ENCODE measurements at regions not wholly inside any gene's neighbourhood (a gene's known extent, or its start where the extent isn't known, plus 50 kb on each side); places are given as distances from the start of the nearest gene placed in this dataset.

DNA sequence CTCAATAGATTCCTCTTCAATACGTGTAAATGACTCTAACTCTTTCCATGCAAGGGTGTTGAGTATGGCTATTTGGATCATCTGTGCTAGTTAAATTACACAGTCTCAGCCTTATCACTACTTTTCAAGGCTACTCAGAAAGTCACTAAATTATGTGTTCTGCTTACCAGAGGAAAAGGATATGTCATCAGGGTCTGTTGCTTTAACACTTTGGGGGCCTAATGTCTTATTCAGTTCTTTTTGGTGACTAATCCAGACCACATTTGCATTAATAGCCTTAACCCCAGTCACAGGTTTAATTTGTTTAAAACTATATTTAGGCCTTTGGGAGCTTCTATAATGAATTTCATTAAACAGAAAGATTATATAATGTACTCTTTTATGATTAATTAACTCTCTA is 649.3 kb downstream of the RPS29 start:
- no peak for DNase-seq
- in situ Hi-C loops (cut with MboI; ENCODE audit: low sequenced_read_pairs in 4 of 4) (no loop called here), intact Hi-C loops (cut with DNase I; ENCODE audit: low total_unique reads) (no loop called here)

DNA sequence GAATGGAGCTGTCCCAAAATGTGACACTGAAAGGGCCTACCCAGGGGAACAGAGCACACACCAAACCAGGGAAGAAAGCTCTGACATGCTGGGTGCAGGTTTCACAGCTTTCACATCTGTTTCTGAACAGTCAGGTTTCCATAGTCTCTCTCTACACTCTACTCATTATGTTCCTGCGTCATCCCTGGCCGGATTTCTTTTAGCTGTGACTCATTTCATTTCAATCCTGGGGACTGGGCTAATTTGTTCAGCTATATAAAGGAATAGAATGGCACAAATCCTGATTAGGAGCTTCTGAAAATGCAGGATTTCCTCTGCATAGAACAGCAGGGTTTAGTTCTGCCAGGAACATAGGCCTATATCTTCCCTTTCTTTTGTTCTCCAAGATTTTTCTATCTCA is 649.8 kb downstream of the RPS29 start:
- Histone ChIP-seq H3K27me3 (no peaks in the 10 kb centered on the region), H3K9me3 (no peaks in the 10 kb centered on the region), H3K4me1 (no peaks in the 10 kb centered on the region), H3K4me3 (no peak overlapping the region), H3K36me3 (no peaks in the 10 kb centered on the region), H3K27ac (no peak overlapping the region)
- intact Hi-C loops (cut with DNase I; ENCODE audit: low total_unique reads) (no loop called here), in situ Hi-C loops (cut with MboI; ENCODE audit: low sequenced_read_pairs in 4 of 4) (no loop called here)
- DNase-seq: no peak
- ATAC-seq: no peak
- no peak for TF ChIP-seq POLR2A (IDR thresholded peaks at IDR 0.05)
- TF ChIP-seq, protein P1, sequence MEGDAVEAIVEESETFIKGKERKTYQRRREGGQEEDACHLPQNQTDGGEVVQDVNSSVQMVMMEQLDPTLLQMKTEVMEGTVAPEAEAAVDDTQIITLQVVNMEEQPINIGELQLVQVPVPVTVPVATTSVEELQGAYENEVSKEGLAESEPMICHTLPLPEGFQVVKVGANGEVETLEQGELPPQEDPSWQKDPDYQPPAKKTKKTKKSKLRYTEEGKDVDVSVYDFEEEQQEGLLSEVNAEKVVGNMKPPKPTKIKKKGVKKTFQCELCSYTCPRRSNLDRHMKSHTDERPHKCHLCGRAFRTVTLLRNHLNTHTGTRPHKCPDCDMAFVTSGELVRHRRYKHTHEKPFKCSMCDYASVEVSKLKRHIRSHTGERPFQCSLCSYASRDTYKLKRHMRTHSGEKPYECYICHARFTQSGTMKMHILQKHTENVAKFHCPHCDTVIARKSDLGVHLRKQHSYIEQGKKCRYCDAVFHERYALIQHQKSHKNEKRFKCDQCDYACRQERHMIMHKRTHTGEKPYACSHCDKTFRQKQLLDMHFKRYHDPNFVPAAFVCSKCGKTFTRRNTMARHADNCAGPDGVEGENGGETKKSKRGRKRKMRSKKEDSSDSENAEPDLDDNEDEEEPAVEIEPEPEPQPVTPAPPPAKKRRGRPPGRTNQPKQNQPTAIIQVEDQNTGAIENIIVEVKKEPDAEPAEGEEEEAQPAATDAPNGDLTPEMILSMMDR (IDR thresholded peaks at IDR 0.05 in 4 of 5, conservative IDR thresholded peaks at IDR 0.05 in 1 of 5): no peak

More for the DNA sequence above, 649.3 kb downstream of the RPS29 start:
- H3K36me3 ChIP-seq: no peaks in the 10 kb centered on the region
- no peaks in the 10 kb centered on the region for H3K9me3 ChIP-seq
- no peak overlapping the region for H3K27ac ChIP-seq
- no peak for TF ChIP-seq POLR2A (IDR thresholded peaks at IDR 0.05)
- TF ChIP-seq, protein P1 (IDR thresholded peaks at IDR 0.05 in 4 of 5, conservative IDR thresholded peaks at IDR 0.05 in 1 of 5): no peak
- H3K4me3 ChIP-seq: no peak overlapping the region
- no peaks in the 10 kb centered on the region for H3K27me3 ChIP-seq
- H3K4me1 ChIP-seq: no peaks in the 10 kb centered on the region
- no peak for ATAC-seq

DNA sequence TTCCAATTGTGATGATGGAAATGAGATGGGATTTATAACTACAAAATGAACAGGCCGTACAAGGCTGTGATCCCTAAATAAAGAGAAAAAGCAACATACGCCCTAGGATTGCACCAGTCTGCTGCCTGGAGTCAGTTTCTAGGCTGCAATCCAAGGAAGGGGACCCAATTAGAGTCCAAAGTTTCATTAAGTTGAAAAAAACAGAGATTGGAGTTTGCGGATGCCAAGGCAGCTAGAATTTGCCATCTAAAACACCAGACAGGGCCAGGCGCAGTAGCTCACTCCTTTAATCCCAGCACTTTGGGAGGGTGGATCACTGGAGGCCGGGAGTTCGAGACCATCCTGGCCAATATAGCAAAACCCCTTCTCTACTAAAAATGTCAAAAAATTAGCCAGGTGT is 661.0 kb downstream of the RPS29 start:
- no peaks in the 10 kb centered on the region for H3K27me3 ChIP-seq
- H3K27ac ChIP-seq: no peak overlapping the region
- H3K4me3 ChIP-seq: no peak overlapping the region
- TF ChIP-seq, protein P1 (IDR thresholded peaks at IDR 0.05 in 4 of 5, conservative IDR thresholded peaks at IDR 0.05 in 1 of 5): no peak
- no peak for TF ChIP-seq POLR2A (IDR thresholded peaks at IDR 0.05)
- ATAC-seq: no peak
- in situ Hi-C loops (cut with MboI; ENCODE audit: low sequenced_read_pairs in 4 of 4) (no loop called here), intact Hi-C loops (cut with DNase I; ENCODE audit: low total_unique reads) (no loop called here)
- no peaks in the 10 kb centered on the region for H3K4me1 ChIP-seq
- H3K9me3 ChIP-seq: no peaks in the 10 kb centered on the region
- no peak for DNase-seq
- no peaks in the 10 kb centered on the region for H3K36me3 ChIP-seq

DNA sequence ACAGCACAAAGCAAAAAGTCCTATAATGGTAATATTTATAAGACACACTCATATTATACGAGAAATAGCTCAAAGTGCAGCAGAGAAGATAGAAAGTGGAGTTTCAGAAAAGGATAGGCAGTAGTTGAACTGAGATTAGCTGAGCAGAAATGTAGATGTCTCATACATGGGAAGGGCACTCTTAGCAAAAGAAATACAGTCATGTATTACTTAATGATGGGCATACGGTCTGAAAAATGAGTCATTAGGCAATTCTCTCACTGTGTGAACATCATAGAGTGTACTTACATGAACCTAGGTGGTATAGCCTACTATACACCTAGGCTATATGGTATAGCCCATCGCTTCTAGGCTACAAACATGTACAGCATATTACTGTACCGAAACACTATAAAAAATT is 671.3 kb downstream of the RPS29 start:
- Histone ChIP-seq H3K4me1 (no peaks in the 10 kb centered on the region), H3K36me3 (no peaks in the 10 kb centered on the region), H3K27me3 (no peaks in the 10 kb centered on the region), H3K9me3 (no peaks in the 10 kb centered on the region), H3K4me3 (no peak overlapping the region), H3K27ac (no peak overlapping the region)
- intact Hi-C loops (cut with DNase I; ENCODE audit: low total_unique reads) (no loop called here), in situ Hi-C loops (cut with MboI; ENCODE audit: low sequenced_read_pairs in 4 of 4) (no loop called here)
- no peak for TF ChIP-seq POLR2A (IDR thresholded peaks at IDR 0.05)
- TF ChIP-seq, protein P1 (IDR thresholded peaks at IDR 0.05 in 4 of 5, conservative IDR thresholded peaks at IDR 0.05 in 1 of 5): no peak
- ATAC-seq: no peak
- DNase-seq: no peak

DNA sequence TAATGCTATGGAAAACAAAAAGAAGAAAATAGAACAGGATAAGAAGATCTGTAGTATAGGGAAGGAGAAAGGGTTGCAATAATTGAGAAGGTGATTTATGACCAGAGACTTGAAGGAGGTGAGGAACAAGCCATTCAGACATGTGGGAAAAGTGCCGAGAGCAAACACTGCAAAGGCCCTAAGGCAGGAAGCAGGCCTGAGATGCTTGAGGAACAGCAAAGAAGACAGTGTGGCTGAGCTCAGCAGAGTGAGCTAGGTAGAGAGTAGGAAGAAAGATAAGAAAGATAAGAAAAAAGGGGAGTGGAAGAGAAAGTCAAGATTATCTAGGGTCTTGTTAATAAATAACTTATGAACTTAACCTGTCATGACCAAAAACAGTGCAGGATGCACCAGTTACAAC is 671.8 kb downstream of the RPS29 start:
- Histone ChIP-seq H3K27me3 (no peaks in the 10 kb centered on the region), H3K27ac (no peak overlapping the region), H3K36me3 (no peaks in the 10 kb centered on the region), H3K9me3 (no peaks in the 10 kb centered on the region), H3K4me3 (no peak overlapping the region), H3K4me1 (no peaks in the 10 kb centered on the region)
- in situ Hi-C loops (cut with MboI; ENCODE audit: low sequenced_read_pairs in 4 of 4): no loop called here
- intact Hi-C loops (cut with DNase I; ENCODE audit: low total_unique reads): no loop called here
- no peak for ATAC-seq
- no peak for TF ChIP-seq POLR2A (IDR thresholded peaks at IDR 0.05)
- TF ChIP-seq, protein P1 (IDR thresholded peaks at IDR 0.05 in 4 of 5, conservative IDR thresholded peaks at IDR 0.05 in 1 of 5): no peak
- DNase-seq: no peak

Data from gastrocnemius medialis (tissue), 4 donors.